ENCODE measurements at regions not wholly inside any gene's neighbourhood (a gene's known extent, or its start where the extent isn't known, plus 50 kb on each side); places are given as distances from the start of the nearest gene placed in this dataset.
A peak's percentile ranks its signal among the peaks of the same experiment; 100 is the strongest.

DNA sequence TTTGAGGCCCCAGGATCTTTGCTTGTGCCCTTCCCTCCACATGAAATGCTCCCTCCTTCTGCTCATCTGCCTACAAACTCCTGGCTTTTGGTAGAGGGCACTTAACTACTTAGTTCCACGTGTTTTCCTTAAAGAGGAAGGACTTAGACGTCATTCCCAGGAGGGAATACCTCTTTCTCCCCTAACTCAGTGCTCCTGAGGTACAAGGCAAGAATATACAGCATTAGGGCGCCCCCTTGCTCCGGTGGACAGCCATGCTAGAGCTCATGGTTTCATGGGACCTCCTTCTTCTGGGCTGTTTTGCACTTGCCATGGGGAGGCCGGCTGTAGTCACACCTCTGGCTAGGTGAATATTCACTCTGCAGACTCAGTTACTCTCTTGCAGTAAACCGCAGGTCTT is 93.8 kb upstream of the LY86 start:
- H3K27ac ChIP-seq (ENCODE audit: low read length), result no peak overlapping the region
- no peaks in the 10 kb centered on the region for H3K4me1 ChIP-seq (ENCODE audit: control insufficient read depth, insufficient read depth, low read length)
- H3K4me3 ChIP-seq (ENCODE audit: low read length), result no peak overlapping the region
- H3K27me3 ChIP-seq (ENCODE audit: control insufficient read depth, insufficient read depth, low read length), result no peaks in the 10 kb centered on the region
- H3K36me3 ChIP-seq (ENCODE audit: control insufficient read depth, insufficient read depth, low read length), result no peaks in the 10 kb centered on the region
- 14% methylated on average over 6 of the region's 6 CpGs for WGBS (ENCODE audit: insufficient coverage)
- DNase-seq, result peak; percentile 40
- H3K9me3 ChIP-seq (replicated peaks; ENCODE audit: control insufficient read depth, low read depth, low read length), result no peaks in the 10 kb centered on the region

DNA sequence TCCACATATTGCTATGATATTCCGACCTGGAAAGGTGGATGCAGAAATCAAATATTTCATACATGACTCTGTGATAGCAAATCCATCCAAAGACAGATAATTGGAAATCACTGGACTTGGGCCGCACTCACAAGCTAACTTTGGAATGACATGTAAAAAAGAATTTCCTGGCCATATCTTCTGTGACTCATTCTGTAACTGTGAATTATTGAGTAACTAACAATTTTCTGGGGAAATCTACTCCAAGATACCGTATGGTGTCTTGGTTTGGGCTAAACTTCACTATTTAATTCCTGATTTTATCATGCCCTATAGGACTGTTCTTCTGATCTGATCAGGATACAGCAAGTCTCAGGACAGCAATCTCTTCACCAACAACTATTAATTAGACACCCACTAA is 92.7 kb upstream of the LY86 start:
- WGBS (ENCODE audit: insufficient coverage), result 40% methylated on average over 1 of the region's 3 CpGs
- no peak overlapping the region for H3K27ac ChIP-seq (ENCODE audit: low read length)
- H3K4me3 ChIP-seq (ENCODE audit: low read length), result no peak overlapping the region
- no peaks in the 10 kb centered on the region for H3K9me3 ChIP-seq (replicated peaks; ENCODE audit: control insufficient read depth, low read depth, low read length)
- H3K36me3 ChIP-seq (ENCODE audit: control insufficient read depth, insufficient read depth, low read length), result no peaks in the 10 kb centered on the region
- no peaks in the 10 kb centered on the region for H3K27me3 ChIP-seq (ENCODE audit: control insufficient read depth, insufficient read depth, low read length)
- no peaks in the 10 kb centered on the region for H3K4me1 ChIP-seq (ENCODE audit: control insufficient read depth, insufficient read depth, low read length)
- no peak for DNase-seq

DNA sequence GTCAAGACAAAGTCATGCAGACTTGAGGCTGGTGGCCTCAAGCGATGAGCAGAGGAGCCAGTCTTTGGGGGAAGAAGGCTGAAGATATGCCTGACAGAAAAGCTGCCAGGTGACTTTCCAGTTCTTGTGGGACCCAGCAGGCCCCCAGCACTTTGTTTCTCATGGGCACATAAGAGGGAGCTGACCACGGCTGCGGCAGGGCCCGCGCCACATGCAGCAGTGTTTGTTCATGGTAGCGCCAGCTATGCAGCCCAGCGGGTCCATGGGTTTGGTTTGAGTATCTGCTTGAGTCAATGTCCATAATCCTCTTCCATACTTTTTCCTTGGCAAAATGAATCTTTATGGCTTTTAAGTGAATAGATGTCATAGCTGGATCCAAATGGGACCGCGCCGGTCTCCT is 91.0 kb upstream of the LY86 start:
- DNase-seq, result no peak
- no peaks in the 10 kb centered on the region for H3K4me1 ChIP-seq (ENCODE audit: control insufficient read depth, insufficient read depth, low read length)
- H3K27ac ChIP-seq (ENCODE audit: low read length), result no peak overlapping the region
- WGBS (ENCODE audit: insufficient coverage), result 98% methylated on average over 6 of the region's 10 CpGs
- no peaks in the 10 kb centered on the region for H3K36me3 ChIP-seq (ENCODE audit: control insufficient read depth, insufficient read depth, low read length)
- no peak overlapping the region for H3K4me3 ChIP-seq (ENCODE audit: low read length)
- no peaks in the 10 kb centered on the region for H3K27me3 ChIP-seq (ENCODE audit: control insufficient read depth, insufficient read depth, low read length)
- no peaks in the 10 kb centered on the region for H3K9me3 ChIP-seq (replicated peaks; ENCODE audit: control insufficient read depth, low read depth, low read length)

DNA sequence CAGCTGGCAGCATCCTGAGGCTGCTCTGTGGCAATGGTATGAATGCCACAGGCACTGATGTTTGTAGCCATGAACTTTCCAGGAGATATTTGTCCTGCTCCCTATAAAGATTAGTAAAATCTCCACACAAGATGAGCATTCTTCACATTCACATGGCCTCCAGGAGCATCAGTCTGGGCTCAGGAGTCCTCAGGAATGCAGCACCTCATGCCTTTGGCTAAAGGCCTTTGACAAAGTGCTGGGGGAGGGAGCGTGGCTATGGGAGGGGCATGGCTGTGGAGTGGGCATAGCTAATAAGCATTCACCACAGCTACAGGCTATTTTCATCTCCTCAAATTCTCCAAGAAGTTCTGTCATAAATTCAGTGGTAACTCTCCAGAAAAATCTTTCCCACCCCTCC is 90.5 kb upstream of the LY86 start:
- no peaks in the 10 kb centered on the region for H3K36me3 ChIP-seq (ENCODE audit: control insufficient read depth, insufficient read depth, low read length)
- H3K4me1 ChIP-seq (ENCODE audit: control insufficient read depth, insufficient read depth, low read length), result no peaks in the 10 kb centered on the region
- no peak overlapping the region for H3K27ac ChIP-seq (ENCODE audit: low read length)
- no peak for DNase-seq
- no peak overlapping the region for H3K4me3 ChIP-seq (ENCODE audit: low read length)
- WGBS (ENCODE audit: insufficient coverage), result no CpG with 5 or more reads among the region's 1 CpG
- H3K9me3 ChIP-seq (replicated peaks; ENCODE audit: control insufficient read depth, low read depth, low read length), result no peaks in the 10 kb centered on the region
- H3K27me3 ChIP-seq (ENCODE audit: control insufficient read depth, insufficient read depth, low read length), result no peaks in the 10 kb centered on the region

DNA sequence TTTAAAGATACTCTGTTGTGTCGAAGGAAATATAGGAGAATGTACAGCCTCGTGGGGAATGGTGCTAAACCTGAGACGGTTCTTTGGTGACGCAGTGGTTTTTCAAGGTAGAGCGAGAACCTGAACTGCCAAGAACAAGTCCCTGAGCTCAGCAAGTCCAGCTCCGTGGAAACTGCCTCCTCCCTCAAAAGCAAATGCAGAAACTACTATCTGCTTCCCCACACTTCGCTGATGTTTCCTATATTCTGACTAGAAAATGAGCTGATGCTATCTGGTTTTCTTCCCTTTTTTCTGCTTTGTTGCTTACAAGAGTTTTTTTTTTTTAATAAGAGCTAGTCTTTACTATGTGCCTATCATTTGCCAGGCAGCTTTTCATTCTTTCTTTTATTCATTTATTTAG is 85.3 kb upstream of the LY86 start:
- 67% methylated on average over 5 of the region's 7 CpGs for WGBS (ENCODE audit: insufficient coverage)
- Histone ChIP-seq H3K36me3 (ENCODE audit: control insufficient read depth, insufficient read depth, low read length) (no peaks in the 10 kb centered on the region), H3K4me3 (ENCODE audit: low read length) (no peak overlapping the region), H3K4me1 (ENCODE audit: control insufficient read depth, insufficient read depth, low read length) (no peaks in the 10 kb centered on the region), H3K27me3 (ENCODE audit: control insufficient read depth, insufficient read depth, low read length) (no peaks in the 10 kb centered on the region), H3K27ac (ENCODE audit: low read length) (no peak overlapping the region), H3K9me3 (replicated peaks; ENCODE audit: control insufficient read depth, low read depth, low read length) (no peaks in the 10 kb centered on the region)
- peak; percentile 66 for DNase-seq

DNA sequence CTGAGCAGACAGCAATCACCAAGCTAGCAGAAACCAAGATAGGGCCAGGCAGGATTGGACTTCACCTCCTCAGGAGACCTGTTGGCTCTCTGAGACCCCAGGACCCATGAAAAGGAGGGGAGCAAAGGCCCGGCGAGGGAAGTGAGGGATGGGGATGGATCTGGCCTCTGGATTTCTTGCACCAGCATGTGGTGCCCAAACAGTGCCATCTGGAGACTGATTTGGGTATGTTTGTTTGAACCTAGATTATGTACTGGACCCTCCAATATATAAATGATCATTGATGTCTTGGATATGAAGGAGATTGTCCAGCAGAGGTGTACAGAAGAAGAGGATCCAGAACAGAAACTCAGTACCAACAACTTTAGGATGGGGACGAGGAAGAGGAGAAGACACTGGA is 83.4 kb upstream of the LY86 start:
- Histone ChIP-seq H3K9me3 (replicated peaks; ENCODE audit: control insufficient read depth, low read depth, low read length) (no peaks in the 10 kb centered on the region), H3K4me3 (ENCODE audit: low read length) (no peak overlapping the region), H3K27me3 (ENCODE audit: control insufficient read depth, insufficient read depth, low read length) (no peaks in the 10 kb centered on the region), H3K27ac (ENCODE audit: low read length) (no peak overlapping the region), H3K4me1 (ENCODE audit: control insufficient read depth, insufficient read depth, low read length) (no peaks in the 10 kb centered on the region), H3K36me3 (ENCODE audit: control insufficient read depth, insufficient read depth, low read length) (no peaks in the 10 kb centered on the region)
- no peak for DNase-seq
- 89% methylated on average over 3 of the region's 3 CpGs for WGBS (ENCODE audit: insufficient coverage)

DNA sequence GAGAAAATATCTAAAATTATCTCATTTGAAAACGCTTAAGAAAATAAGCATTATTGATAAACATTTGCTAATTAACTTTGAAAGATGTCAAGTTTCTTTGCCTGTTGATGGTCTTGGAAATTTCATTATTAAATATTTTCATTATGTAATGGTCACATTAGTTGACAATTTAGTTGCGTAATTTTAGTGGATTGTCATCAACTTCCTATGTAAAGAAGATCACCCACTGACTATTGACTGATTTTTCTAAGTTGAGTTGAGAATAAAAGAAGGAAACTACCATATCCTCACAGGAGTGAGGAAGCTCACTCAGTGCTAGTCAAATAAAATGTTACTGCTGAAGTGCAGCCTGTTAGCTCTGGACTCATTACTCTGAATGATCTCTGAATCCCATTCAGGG is 79.9 kb upstream of the LY86 start:
- no peaks in the 10 kb centered on the region for H3K36me3 ChIP-seq (ENCODE audit: control insufficient read depth, insufficient read depth, low read length)
- no peak overlapping the region for H3K4me3 ChIP-seq (ENCODE audit: low read length)
- no CpG with 5 or more reads among the region's 2 CpGs for WGBS (ENCODE audit: insufficient coverage)
- H3K9me3 ChIP-seq (replicated peaks; ENCODE audit: control insufficient read depth, low read depth, low read length), result no peaks in the 10 kb centered on the region
- no peak overlapping the region for H3K27ac ChIP-seq (ENCODE audit: low read length)
- H3K4me1 ChIP-seq (ENCODE audit: control insufficient read depth, insufficient read depth, low read length), result peaks cover 3% of the 10 kb centered on the region
- H3K27me3 ChIP-seq (ENCODE audit: control insufficient read depth, insufficient read depth, low read length), result no peaks in the 10 kb centered on the region
- no peak for DNase-seq

DNA sequence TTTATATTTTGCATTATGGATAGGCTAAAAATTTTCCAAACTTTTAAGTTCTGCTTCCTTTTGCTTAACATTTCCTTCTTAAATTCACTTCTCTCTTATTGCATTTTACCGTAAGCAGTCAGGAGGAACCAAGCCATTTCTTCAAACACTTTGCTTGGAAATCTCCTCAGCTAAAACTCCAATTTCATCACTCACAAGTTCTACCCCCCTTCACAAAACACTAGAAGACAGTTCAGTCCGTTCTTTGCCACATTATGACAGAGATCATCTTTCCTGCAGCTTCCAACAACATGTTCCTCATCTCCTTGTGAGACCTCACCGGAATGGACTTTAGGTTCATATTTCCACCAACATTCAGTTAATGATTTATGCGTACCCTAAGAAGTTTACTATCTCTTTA is 79.2 kb upstream of the LY86 start:
- WGBS (ENCODE audit: insufficient coverage), result 56% methylated on average over 2 of the region's 4 CpGs
- H3K27ac ChIP-seq (ENCODE audit: low read length), result no peak overlapping the region
- peak; percentile 44 for DNase-seq
- peaks cover 3% of the 10 kb centered on the region for H3K4me1 ChIP-seq (ENCODE audit: control insufficient read depth, insufficient read depth, low read length)
- no peaks in the 10 kb centered on the region for H3K36me3 ChIP-seq (ENCODE audit: control insufficient read depth, insufficient read depth, low read length)
- H3K9me3 ChIP-seq (replicated peaks; ENCODE audit: control insufficient read depth, low read depth, low read length), result no peaks in the 10 kb centered on the region
- H3K4me3 ChIP-seq (ENCODE audit: low read length), result no peak overlapping the region
- H3K27me3 ChIP-seq (ENCODE audit: control insufficient read depth, insufficient read depth, low read length), result no peaks in the 10 kb centered on the region

DNA sequence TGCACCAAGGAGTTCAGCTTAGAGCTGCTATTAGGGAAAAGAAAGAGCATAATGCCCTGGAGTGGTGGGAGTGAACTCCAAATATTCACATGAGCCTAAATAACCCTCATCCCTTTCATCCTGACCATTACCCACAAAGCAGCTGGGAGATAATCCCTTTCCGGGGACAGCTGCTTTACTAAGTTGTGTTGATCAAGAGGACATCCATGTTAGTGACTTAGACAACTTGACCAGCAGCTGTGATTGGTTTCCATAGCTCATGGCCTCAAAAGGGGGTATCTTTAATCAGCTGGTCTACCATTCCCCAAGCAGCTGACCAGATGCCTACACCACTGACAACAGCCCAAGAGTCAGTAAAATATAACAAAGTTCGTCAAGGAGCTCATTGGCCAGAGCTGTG is 75.8 kb upstream of the LY86 start:
- Histone ChIP-seq H3K4me3 (ENCODE audit: low read length) (no peak overlapping the region), H3K4me1 (ENCODE audit: control insufficient read depth, insufficient read depth, low read length) (peaks cover 6% of the 10 kb centered on the region), H3K27ac (ENCODE audit: low read length) (no peak overlapping the region), H3K9me3 (replicated peaks; ENCODE audit: control insufficient read depth, low read depth, low read length) (no peaks in the 10 kb centered on the region), H3K27me3 (ENCODE audit: control insufficient read depth, insufficient read depth, low read length) (peaks cover 2% of the 10 kb centered on the region), H3K36me3 (ENCODE audit: control insufficient read depth, insufficient read depth, low read length) (no peaks in the 10 kb centered on the region)
- no peak for DNase-seq
- no CpG with 5 or more reads among the region's 2 CpGs for WGBS (ENCODE audit: insufficient coverage)

DNA sequence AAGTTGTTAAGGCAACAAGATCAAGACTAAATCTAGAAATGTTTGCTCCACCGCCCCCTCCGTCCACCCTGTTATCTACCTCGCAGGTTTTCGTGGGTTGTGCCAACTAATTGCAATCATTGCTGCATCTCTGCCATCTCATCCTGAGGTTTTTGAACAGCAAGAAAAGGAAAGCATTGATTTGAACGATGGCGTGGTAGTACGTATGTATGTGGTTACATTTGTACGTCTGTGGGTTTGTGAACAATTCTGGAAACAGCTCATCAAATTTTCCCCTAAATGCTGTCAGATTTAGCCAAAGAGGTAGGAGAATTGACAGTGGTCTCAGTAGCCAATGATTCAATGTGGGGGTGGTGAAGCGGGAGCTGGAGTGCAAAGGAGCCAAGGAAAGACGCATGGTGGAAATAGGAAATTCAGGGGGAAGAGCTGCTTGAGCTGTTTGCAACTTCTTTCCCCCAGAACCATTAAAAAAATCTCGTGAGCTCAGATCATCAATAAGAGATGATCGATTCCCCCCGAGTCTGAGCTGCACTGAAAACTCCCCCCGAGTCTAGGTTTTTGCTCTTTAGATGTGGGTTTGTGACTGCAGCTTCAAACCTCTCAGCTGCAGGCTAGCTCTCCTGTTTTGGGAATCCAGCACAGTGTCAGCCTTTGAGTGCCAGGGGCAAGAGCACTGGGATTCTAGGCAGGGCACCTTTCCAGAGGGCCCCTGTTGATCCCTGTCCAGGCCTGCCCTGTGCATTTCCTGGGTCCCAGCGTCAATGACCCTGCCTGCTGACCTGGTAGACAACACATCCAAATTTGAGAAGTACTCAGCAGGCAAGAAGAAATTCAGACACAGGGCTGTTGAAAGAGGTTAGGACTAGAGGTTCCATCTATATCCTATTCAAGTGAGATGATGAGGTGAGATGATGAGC is 72.6 kb upstream of the LY86 start:
- DNase-seq, result no peak
- WGBS (ENCODE audit: insufficient coverage), result 77% methylated on average over 4 of the region's 15 CpGs
- H3K4me3 ChIP-seq (ENCODE audit: low read length), result no peak overlapping the region
- H3K4me1 ChIP-seq (ENCODE audit: control insufficient read depth, insufficient read depth, low read length), result peaks cover 9% of the 10 kb centered on the region
- no peaks in the 10 kb centered on the region for H3K9me3 ChIP-seq (replicated peaks; ENCODE audit: control insufficient read depth, low read depth, low read length)
- H3K27me3 ChIP-seq (ENCODE audit: control insufficient read depth, insufficient read depth, low read length), result peaks cover 2% of the 10 kb centered on the region
- no peaks in the 10 kb centered on the region for H3K36me3 ChIP-seq (ENCODE audit: control insufficient read depth, insufficient read depth, low read length)
- no peak overlapping the region for H3K27ac ChIP-seq (ENCODE audit: low read length)
